Renal cortex interstitium (tissue), 11 donors: ENCODE measurements at regions not wholly inside any gene's neighbourhood (a gene's known extent, or its start where the extent isn't known, plus 50 kb on each side); places are given as distances from the start of the nearest gene placed in this dataset.

Experiments used
- DNase-seq, 11 donors: peaks; one replicate each; pipeline ENCODE4 v3.0.0-alpha.2; 2013; ENCODE audit warnings: low read depth in 9 of 11, low spot score in 4 of 11; ENCODE audit errors: extremely low read depth in 1 of 11

- DNase-seq: no peak
These were observed 301.5 kb downstream of the PRL start for GRCh38 chr6:21995318-21995717.

- no peak for DNase-seq
These were observed 300.3 kb downstream of the PRL start for GRCh38 chr6:21996425-21997118.

GRCh38 chr6:21997119-21998037 is 299.5 kb downstream of the PRL start:
- no peak for DNase-seq

GRCh38 chr6:21998582-21998981 is 298.3 kb downstream of the PRL start:
- no peak for DNase-seq

- no peak for DNase-seq
These were observed 297.8 kb downstream of the PRL start for GRCh38 chr6:21999012-21999528.

- no peak for DNase-seq
These were observed 297.1 kb downstream of the PRL start for GRCh38 chr6:21999741-22000140.

GRCh38 chr6:22001396-22002027 is 295.3 kb downstream of the PRL start:
- no peak for DNase-seq

- DNase-seq: no peak
These were observed 293.5 kb downstream of the PRL start for GRCh38 chr6:22003287-22003686.

- no peak for DNase-seq
These were observed 290.0 kb downstream of the PRL start for GRCh38 chr6:22006795-22007194.

GRCh38 chr6:22007469-22007868 is 289.4 kb downstream of the PRL start:
- no peak for DNase-seq

- no peak for DNase-seq
These were observed 288.5 kb downstream of the PRL start for GRCh38 chr6:22008248-22008836.

GRCh38 chr6:22010102-22010501 is 286.7 kb downstream of the PRL start:
- DNase-seq: no peak

GRCh38 chr6:22015216-22015615 is 281.6 kb downstream of the PRL start:
- no peak for DNase-seq

- no peak for DNase-seq
These were observed 280.9 kb downstream of the PRL start for GRCh38 chr6:22015944-22016343.

GRCh38 chr6:22017272-22017671 is 279.6 kb downstream of the PRL start:
- no peak for DNase-seq

- no peak for DNase-seq
These were observed 279.1 kb downstream of the PRL start for GRCh38 chr6:22017766-22018165.

- DNase-seq: no peak
These were observed 277.0 kb downstream of the PRL start for GRCh38 chr6:22019857-22020256.

- DNase-seq: no peak
These were observed 276.4 kb downstream of the PRL start for GRCh38 chr6:22020299-22021003.

GRCh38 chr6:22021966-22022365 is 274.9 kb downstream of the PRL start:
- no peak for DNase-seq
